Fibroblast of lung (primary cell): ENCODE measurements at regions not wholly inside any gene's neighbourhood (a gene's known extent, or its start where the extent isn't known, plus 50 kb on each side); places are given as distances from the start of the nearest gene placed in this dataset.

Experiments used
- EZH2 ChIP-seq: IDR thresholded peaks from 2 replicates; pipeline ENCODE4 v1.5.1; 2012; ENCODE audit warnings: low read length, control low read depth, mild to moderate bottlenecking; ENCODE audit errors: missing control alignments
- TF ChIP-seq, protein P1 (sequence below), 2 donors: IDR thresholded peaks in 1 of 2; conservative IDR thresholded peaks in 1 of 2; 1 replicate in 1 of 2; 2 replicates in 1 of 2; pipeline ENCODE4 v1.5.1; 2011 to 2012; ENCODE audit warnings: low read length in 2 of 2, control low read depth in 1 of 2, inconsistent platforms in 1 of 2, low read depth in 1 of 2, mild to moderate bottlenecking in 1 of 2

GRCh38 chr6:81253821-81254220 lies 498.7 kb downstream of the TENT5A start:
- TF ChIP-seq, protein P1, sequence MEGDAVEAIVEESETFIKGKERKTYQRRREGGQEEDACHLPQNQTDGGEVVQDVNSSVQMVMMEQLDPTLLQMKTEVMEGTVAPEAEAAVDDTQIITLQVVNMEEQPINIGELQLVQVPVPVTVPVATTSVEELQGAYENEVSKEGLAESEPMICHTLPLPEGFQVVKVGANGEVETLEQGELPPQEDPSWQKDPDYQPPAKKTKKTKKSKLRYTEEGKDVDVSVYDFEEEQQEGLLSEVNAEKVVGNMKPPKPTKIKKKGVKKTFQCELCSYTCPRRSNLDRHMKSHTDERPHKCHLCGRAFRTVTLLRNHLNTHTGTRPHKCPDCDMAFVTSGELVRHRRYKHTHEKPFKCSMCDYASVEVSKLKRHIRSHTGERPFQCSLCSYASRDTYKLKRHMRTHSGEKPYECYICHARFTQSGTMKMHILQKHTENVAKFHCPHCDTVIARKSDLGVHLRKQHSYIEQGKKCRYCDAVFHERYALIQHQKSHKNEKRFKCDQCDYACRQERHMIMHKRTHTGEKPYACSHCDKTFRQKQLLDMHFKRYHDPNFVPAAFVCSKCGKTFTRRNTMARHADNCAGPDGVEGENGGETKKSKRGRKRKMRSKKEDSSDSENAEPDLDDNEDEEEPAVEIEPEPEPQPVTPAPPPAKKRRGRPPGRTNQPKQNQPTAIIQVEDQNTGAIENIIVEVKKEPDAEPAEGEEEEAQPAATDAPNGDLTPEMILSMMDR (conservative IDR thresholded peaks at IDR 0.05 in 1 of 2, IDR thresholded peaks at IDR 0.05 in 1 of 2; ENCODE audit: low read depth in 1 of 2, low read length in 2 of 2): no peak
- no peak for TF ChIP-seq EZH2
